ENCODE measurements at regions not wholly inside any gene's neighbourhood (a gene's known extent, or its start where the extent isn't known, plus 50 kb on each side); places are given as distances from the start of the nearest gene placed in this dataset.

DNA sequence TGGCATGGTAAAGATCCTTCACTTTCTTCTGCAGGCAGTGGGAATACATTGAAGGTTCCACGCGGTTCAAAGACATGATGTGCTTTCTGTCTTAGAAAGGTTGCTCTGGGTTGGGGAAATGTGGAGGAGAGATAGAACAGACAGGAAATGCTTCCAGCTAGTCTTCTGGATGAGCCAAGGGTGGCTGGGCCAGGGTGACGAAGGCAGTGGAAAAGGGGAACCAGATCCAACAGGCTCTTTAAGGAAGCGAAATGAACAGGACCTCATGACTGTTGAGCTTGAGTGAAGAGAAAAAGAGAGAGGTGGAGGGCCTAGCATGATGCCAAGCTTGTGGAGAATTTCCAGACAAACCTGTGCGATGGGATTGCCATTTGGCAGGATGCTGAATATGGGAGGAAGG, 56.4 kb upstream of the LMO1 start:
- Histone ChIP-seq H3K9ac (ENCODE audit: control insufficient read depth, extremely low read depth, insufficient read depth, low read length) (no peak overlapping the region), H3K79me2 (ENCODE audit: control insufficient read depth, insufficient read depth, low read length) (no peaks in the 10 kb centered on the region), H4K20me1 (ENCODE audit: control insufficient read depth, extremely low read depth, insufficient read depth, low read length) (no peaks in the 10 kb centered on the region), H2AFZ (ENCODE audit: control insufficient read depth, low read length) (no peak overlapping the region), H3K36me3 (ENCODE audit: control insufficient read depth in 2 of 2, extremely low read depth in 1 of 2, insufficient read depth in 2 of 2, low read length in 2 of 2) (no peaks in the 10 kb centered on the region), H3K4me3 (ENCODE audit: control insufficient read depth in 2 of 3, extremely low read depth in 1 of 3, insufficient read depth in 2 of 3, low read depth in 1 of 3, low read length in 3 of 3) (no peak overlapping the region), H3K27ac (ENCODE audit: control insufficient read depth, insufficient read depth, low read length) (no peak overlapping the region), H3K9me1 (ENCODE audit: control insufficient read depth, extremely low read depth, insufficient read depth, low read length) (no peaks in the 10 kb centered on the region), H3K4me2 (ENCODE audit: control insufficient read depth, extremely low read depth, insufficient read depth, low read depth, low read length) (no peak overlapping the region), H3K4me1 (ENCODE audit: control insufficient read depth, extremely low read depth, insufficient read depth, low read length) (no peaks in the 10 kb centered on the region), H3K9me3 (ENCODE audit: control insufficient read depth, low read depth, low read length) (no peaks in the 10 kb centered on the region), H3K27me3 (ENCODE audit: control insufficient read depth, extremely low read depth, insufficient read depth, low read length) (peaks cover 26% of the 10 kb centered on the region)
- TF ChIP-seq, protein P1, sequence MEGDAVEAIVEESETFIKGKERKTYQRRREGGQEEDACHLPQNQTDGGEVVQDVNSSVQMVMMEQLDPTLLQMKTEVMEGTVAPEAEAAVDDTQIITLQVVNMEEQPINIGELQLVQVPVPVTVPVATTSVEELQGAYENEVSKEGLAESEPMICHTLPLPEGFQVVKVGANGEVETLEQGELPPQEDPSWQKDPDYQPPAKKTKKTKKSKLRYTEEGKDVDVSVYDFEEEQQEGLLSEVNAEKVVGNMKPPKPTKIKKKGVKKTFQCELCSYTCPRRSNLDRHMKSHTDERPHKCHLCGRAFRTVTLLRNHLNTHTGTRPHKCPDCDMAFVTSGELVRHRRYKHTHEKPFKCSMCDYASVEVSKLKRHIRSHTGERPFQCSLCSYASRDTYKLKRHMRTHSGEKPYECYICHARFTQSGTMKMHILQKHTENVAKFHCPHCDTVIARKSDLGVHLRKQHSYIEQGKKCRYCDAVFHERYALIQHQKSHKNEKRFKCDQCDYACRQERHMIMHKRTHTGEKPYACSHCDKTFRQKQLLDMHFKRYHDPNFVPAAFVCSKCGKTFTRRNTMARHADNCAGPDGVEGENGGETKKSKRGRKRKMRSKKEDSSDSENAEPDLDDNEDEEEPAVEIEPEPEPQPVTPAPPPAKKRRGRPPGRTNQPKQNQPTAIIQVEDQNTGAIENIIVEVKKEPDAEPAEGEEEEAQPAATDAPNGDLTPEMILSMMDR (optimal IDR thresholded peaks at IDR 0.05 in 1 of 3, IDR thresholded peaks at IDR 0.05 in 1 of 3, conservative IDR thresholded peaks at IDR 0.05 in 1 of 3; ENCODE audit: extremely low read depth in 1 of 3, insufficient read depth in 2 of 3, low read length in 3 of 3) = no peak
- TF ChIP-seq EZH2 (IDR thresholded peaks at IDR 0.05; ENCODE audit: low read length) = no peak
- FAIRE-seq (no peak), DNase-seq (ENCODE audit: low read depth, low spot score) (no peak)
- dilution Hi-C loops (cut with MboI; ENCODE audit: extremely low pct_ligation_motif_present, low sequenced_read_pairs) = no loop called here

DNA sequence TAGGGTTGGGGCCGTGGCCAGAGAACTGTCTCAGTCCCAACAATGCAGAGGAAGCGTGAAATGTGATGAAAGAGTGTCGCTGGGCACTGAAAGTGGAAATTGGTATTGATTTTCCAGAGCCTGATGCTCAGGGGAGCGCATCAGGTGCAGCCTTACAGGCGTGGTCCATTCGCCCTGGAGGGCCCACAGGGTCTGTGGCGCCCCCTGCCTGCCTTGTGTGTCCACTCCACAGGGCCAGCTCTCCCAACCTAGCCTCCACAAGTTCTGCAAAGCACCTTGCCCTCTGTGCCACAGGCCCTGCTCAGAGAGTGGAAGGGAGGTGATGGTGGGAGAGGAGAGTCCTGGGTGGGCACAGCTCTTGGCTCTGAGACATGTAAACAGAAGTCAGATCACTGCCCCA, 54.9 kb upstream of the LMO1 start:
- Histone ChIP-seq H3K4me3 (ENCODE audit: control insufficient read depth in 2 of 3, extremely low read depth in 1 of 3, insufficient read depth in 2 of 3, low read depth in 1 of 3, low read length in 3 of 3) (no peak overlapping the region), H3K79me2 (ENCODE audit: control insufficient read depth, insufficient read depth, low read length) (no peaks in the 10 kb centered on the region), H3K4me1 (ENCODE audit: control insufficient read depth, extremely low read depth, insufficient read depth, low read length) (no peaks in the 10 kb centered on the region), H2AFZ (ENCODE audit: control insufficient read depth, low read length) (no peak overlapping the region), H3K9ac (ENCODE audit: control insufficient read depth, extremely low read depth, insufficient read depth, low read length) (no peak overlapping the region), H3K9me1 (ENCODE audit: control insufficient read depth, extremely low read depth, insufficient read depth, low read length) (no peaks in the 10 kb centered on the region), H3K27me3 (ENCODE audit: control insufficient read depth, extremely low read depth, insufficient read depth, low read length) (peaks cover 21% of the 10 kb centered on the region), H3K27ac (ENCODE audit: control insufficient read depth, insufficient read depth, low read length) (no peak overlapping the region), H3K36me3 (ENCODE audit: control insufficient read depth in 2 of 2, extremely low read depth in 1 of 2, insufficient read depth in 2 of 2, low read length in 2 of 2) (no peaks in the 10 kb centered on the region), H4K20me1 (ENCODE audit: control insufficient read depth, extremely low read depth, insufficient read depth, low read length) (no peaks in the 10 kb centered on the region), H3K4me2 (ENCODE audit: control insufficient read depth, extremely low read depth, insufficient read depth, low read depth, low read length) (no peak overlapping the region), H3K9me3 (ENCODE audit: control insufficient read depth, low read depth, low read length) (no peaks in the 10 kb centered on the region)
- TF ChIP-seq EZH2 (IDR thresholded peaks at IDR 0.05; ENCODE audit: low read length) = no peak
- TF ChIP-seq, protein P1 (optimal IDR thresholded peaks at IDR 0.05 in 1 of 3, IDR thresholded peaks at IDR 0.05 in 1 of 3, conservative IDR thresholded peaks at IDR 0.05 in 1 of 3; ENCODE audit: extremely low read depth in 1 of 3, insufficient read depth in 2 of 3, low read length in 3 of 3) = peak in 1 of 3 experiments; percentile 33
- DNase-seq (ENCODE audit: low read depth, low spot score) (no peak), FAIRE-seq (no peak)
- dilution Hi-C loops (cut with MboI; ENCODE audit: extremely low pct_ligation_motif_present, low sequenced_read_pairs) = no loop called here

All from keratinocyte (primary cell).